Astrocyte (in vitro differentiated cells and primary cell): ENCODE measurements at regions not wholly inside any gene's neighbourhood (a gene's known extent, or its start where the extent isn't known, plus 50 kb on each side); places are given as distances from the start of the nearest gene placed in this dataset.

ENCODE experiments used
- DNase-seq: peaks from one replicate; pipeline ENCODE4 v3.0.0-alpha.2; 2010; ENCODE audit warnings: low read depth
- FAIRE-seq: peaks from 2 replicates; lab custom pipeline; 2011; peaks lifted over from hg19 to GRCh38; lab: Jason Lieb, UNC
- H2AFZ ChIP-seq: 2 replicates; pipeline ENCODE4 v1.6.0; 2012; ENCODE audit warnings: low read depth, low read length, inconsistent platforms
- H3K27ac ChIP-seq: 2 replicates; pipeline ENCODE4 v1.5.1; 2011; ENCODE audit warnings: low read depth, low read length, inconsistent platforms
- H3K27me3 ChIP-seq: 2 replicates; pipeline ENCODE4 v1.6.0; 2011; ENCODE audit warnings: low read length, inconsistent platforms; ENCODE audit not compliant: insufficient read depth
- H3K36me3 ChIP-seq: 2 replicates; pipeline ENCODE4 v1.5.1; 2011; ENCODE audit warnings: low read length, inconsistent platforms; ENCODE audit not compliant: insufficient read depth
- H3K4me1 ChIP-seq: 2 replicates; pipeline ENCODE4 v1.5.1; 2011; ENCODE audit warnings: low read length, inconsistent platforms; ENCODE audit not compliant: insufficient read depth
- H3K4me2 ChIP-seq: 2 replicates; pipeline ENCODE4 v1.6.0; 2012; ENCODE audit warnings: low read length, inconsistent platforms
- H3K4me3 ChIP-seq: 2 replicates; pipeline ENCODE4 v1.5.1; 2011; ENCODE audit warnings: low read depth, mild to moderate bottlenecking, low read length, inconsistent platforms; ENCODE audit not compliant: insufficient read depth
- H3K79me2 ChIP-seq: 2 replicates; pipeline ENCODE4 v1.6.0; 2012; ENCODE audit warnings: mild to moderate bottlenecking, low read length, inconsistent platforms; ENCODE audit not compliant: insufficient read depth
- H3K9ac ChIP-seq: 2 replicates; pipeline ENCODE4 v1.6.0; 2012; ENCODE audit warnings: mild to moderate bottlenecking, low read length, inconsistent platforms
- H3K9me3 ChIP-seq: 2 replicates; pipeline ENCODE4 v1.5.1; 2012; ENCODE audit warnings: low read depth, mild to moderate bottlenecking, low read length, inconsistent platforms; ENCODE audit not compliant: insufficient read depth
- H4K20me1 ChIP-seq: 2 replicates; pipeline ENCODE4 v1.6.0; 2012; ENCODE audit warnings: low read length, inconsistent platforms; ENCODE audit not compliant: insufficient read depth
- H3K27ac Mint-ChIP-seq: one replicate; pipeline ENCODE4 v1.8.0; 2021; ENCODE audit warnings: mild to moderate bottlenecking, mixed read lengths; ENCODE audit not compliant: unreplicated experiment
- H3K27me3 Mint-ChIP-seq: one replicate; pipeline ENCODE4 v1.8.0; 2021; ENCODE audit warnings: low read depth, mixed read lengths; ENCODE audit not compliant: unreplicated experiment
- H3K36me3 Mint-ChIP-seq: one replicate; pipeline ENCODE4 v1.8.0; 2021; ENCODE audit warnings: low read depth, mixed read lengths; ENCODE audit not compliant: unreplicated experiment
- H3K4me1 Mint-ChIP-seq: one replicate; pipeline ENCODE4 v1.8.0; 2021; ENCODE audit warnings: low read depth, mixed read lengths; ENCODE audit not compliant: unreplicated experiment
- H3K4me3 Mint-ChIP-seq: one replicate; pipeline ENCODE4 v1.8.0; 2021; ENCODE audit warnings: mild to moderate bottlenecking, moderate library complexity, mixed read lengths; ENCODE audit not compliant: unreplicated experiment
- H3K9me3 Mint-ChIP-seq: one replicate; pipeline ENCODE4 v1.8.0; 2021; ENCODE audit warnings: mild to moderate bottlenecking, mixed read lengths; ENCODE audit not compliant: unreplicated experiment
- EZH2 ChIP-seq: IDR thresholded peaks from 2 replicates; pipeline ENCODE4 v1.6.1; 2012; ENCODE audit warnings: mild to moderate bottlenecking, low read length, inconsistent platforms; ENCODE audit not compliant: insufficient read depth
- TF ChIP-seq, protein P1 (sequence below): IDR thresholded peaks from 2 replicates; pipeline ENCODE4 v1.5.1; 2011; ENCODE audit warnings: low read depth, mild to moderate bottlenecking, inconsistent platforms, low read length, moderate library complexity; ENCODE audit not compliant: insufficient read depth

DNA sequence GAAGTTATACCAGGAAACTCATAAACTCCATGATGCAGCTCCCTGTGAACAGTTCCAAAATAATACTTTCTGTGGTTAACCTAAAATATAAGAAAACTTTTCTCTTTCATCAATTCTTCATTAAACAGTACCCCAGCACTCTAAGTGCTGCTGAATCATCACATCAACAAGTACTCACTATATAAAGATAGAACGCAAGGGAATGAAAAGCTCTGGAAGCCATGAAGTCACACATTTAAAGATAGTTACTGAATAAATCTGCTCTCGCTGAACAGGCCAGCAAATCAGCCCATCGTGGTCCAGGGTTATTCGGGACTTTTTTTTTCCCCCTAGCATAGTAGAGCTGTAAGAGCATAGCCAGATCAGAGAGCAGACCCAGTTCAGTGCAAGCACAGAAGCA is 254.3 kb downstream of the IPMK start:
- H3K27me3 Mint-ChIP-seq: no peaks in the 10 kb centered on the region
- peaks cover 5% of the 10 kb centered on the region for H3K4me1 Mint-ChIP-seq
- Histone ChIP-seq H4K20me1 (no peaks in the 10 kb centered on the region), H3K36me3 (no peaks in the 10 kb centered on the region), H3K4me2 (no peak overlapping the region), H3K27ac (no peak overlapping the region), H3K4me1 (peaks cover 11% of the 10 kb centered on the region), H3K9ac (no peak overlapping the region), H3K27me3 (no peaks in the 10 kb centered on the region), H3K79me2 (no peaks in the 10 kb centered on the region), H2AFZ (no peak overlapping the region), H3K4me3 (no peak overlapping the region), H3K9me3 (no peaks in the 10 kb centered on the region)
- FAIRE-seq (no peak), DNase-seq (peak; percentile 52)
- no peaks in the 10 kb centered on the region for H3K9me3 Mint-ChIP-seq
- TF ChIP-seq, protein P1, sequence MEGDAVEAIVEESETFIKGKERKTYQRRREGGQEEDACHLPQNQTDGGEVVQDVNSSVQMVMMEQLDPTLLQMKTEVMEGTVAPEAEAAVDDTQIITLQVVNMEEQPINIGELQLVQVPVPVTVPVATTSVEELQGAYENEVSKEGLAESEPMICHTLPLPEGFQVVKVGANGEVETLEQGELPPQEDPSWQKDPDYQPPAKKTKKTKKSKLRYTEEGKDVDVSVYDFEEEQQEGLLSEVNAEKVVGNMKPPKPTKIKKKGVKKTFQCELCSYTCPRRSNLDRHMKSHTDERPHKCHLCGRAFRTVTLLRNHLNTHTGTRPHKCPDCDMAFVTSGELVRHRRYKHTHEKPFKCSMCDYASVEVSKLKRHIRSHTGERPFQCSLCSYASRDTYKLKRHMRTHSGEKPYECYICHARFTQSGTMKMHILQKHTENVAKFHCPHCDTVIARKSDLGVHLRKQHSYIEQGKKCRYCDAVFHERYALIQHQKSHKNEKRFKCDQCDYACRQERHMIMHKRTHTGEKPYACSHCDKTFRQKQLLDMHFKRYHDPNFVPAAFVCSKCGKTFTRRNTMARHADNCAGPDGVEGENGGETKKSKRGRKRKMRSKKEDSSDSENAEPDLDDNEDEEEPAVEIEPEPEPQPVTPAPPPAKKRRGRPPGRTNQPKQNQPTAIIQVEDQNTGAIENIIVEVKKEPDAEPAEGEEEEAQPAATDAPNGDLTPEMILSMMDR: no peak
- TF ChIP-seq EZH2: no peak
- H3K36me3 Mint-ChIP-seq: no peaks in the 10 kb centered on the region
- no peak overlapping the region for H3K27ac Mint-ChIP-seq
- no peak overlapping the region for H3K4me3 Mint-ChIP-seq

DNA sequence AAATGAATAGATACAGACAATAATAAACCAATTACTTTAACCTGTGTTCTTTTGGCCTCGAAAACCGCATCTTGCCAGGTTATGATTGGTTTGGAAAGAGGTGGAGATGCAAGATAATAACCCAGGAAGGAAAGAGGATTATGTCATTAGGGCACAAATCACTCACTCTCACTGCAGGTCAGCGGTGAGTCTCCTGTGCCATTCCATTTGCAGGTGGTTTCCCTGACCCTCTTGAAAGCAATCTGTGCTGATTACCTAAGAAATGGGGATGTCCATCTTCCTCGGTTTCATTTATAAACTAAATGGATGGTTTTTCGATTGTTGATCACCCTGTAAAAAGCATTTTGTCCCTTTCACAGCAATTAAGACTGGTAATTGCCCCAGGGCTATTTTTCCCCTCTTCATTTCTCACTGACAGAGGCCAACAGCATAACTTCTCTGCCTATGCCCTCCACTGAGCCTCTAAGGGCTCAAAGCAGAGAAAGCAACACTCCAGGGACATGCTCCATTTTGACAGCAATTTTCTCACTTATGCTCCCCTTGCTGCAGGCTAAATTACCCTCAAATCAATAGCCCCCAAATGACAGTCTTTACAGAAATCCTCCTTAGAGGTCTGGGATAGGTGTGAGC is 257.5 kb downstream of the IPMK start:
- no peak overlapping the region for H3K4me3 ChIP-seq
- no peaks in the 10 kb centered on the region for H3K79me2 ChIP-seq
- Mint-ChIP-seq H3K9me3 (no peaks in the 10 kb centered on the region), H3K27me3 (no peaks in the 10 kb centered on the region), H3K36me3 (no peaks in the 10 kb centered on the region), H3K4me3 (no peak overlapping the region), H3K4me1 (peaks cover 2% of the 10 kb centered on the region), H3K27ac (no peak overlapping the region)
- no peak for DNase-seq
- no peaks in the 10 kb centered on the region for H3K27me3 ChIP-seq
- H2AFZ ChIP-seq: no peak overlapping the region
- no peaks in the 10 kb centered on the region for H4K20me1 ChIP-seq
- no peak overlapping the region for H3K27ac ChIP-seq
- H3K9ac ChIP-seq: no peak overlapping the region
- H3K9me3 ChIP-seq: no peaks in the 10 kb centered on the region
- H3K4me2 ChIP-seq: no peak overlapping the region
- no peak for FAIRE-seq
- no peaks in the 10 kb centered on the region for H3K4me1 ChIP-seq
- TF ChIP-seq, protein P1: no peak
- no peaks in the 10 kb centered on the region for H3K36me3 ChIP-seq

DNA sequence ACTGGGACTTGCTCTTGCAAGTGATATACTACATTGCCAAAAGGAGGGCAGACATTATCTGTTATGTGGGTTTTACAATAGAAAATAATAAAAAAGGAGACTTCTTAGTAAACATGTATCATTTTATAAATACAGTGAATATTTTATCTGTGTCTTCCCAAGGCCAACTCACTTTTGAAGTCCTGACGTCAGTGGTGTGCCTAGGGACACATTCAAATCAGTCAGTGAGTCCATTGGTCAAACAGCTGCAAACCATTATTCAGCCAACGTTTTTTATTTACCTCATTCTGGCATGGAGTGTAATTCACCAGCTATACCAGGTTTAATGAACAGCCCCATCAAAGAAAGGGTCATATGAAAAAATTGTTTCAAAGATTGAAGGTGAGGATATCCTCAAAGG is 263.7 kb downstream of the IPMK start:
- Histone ChIP-seq H3K27me3 (no peaks in the 10 kb centered on the region), H2AFZ (no peak overlapping the region), H3K79me2 (no peaks in the 10 kb centered on the region), H3K4me2 (no peak overlapping the region), H4K20me1 (no peaks in the 10 kb centered on the region), H3K4me3 (no peak overlapping the region), H3K27ac (no peak overlapping the region), H3K9me3 (no peaks in the 10 kb centered on the region), H3K4me1 (no peaks in the 10 kb centered on the region), H3K36me3 (no peaks in the 10 kb centered on the region), H3K9ac (no peak overlapping the region)
- Mint-ChIP-seq H3K36me3 (no peaks in the 10 kb centered on the region), H3K4me1 (no peaks in the 10 kb centered on the region), H3K27ac (no peak overlapping the region), H3K9me3 (no peaks in the 10 kb centered on the region), H3K4me3 (no peak overlapping the region), H3K27me3 (no peaks in the 10 kb centered on the region)
- FAIRE-seq (no peak), DNase-seq (no peak)
- TF ChIP-seq, protein P1: no peak
- TF ChIP-seq EZH2: no peak
